BE2C (cell line): ENCODE measurements at regions not wholly inside any gene's neighbourhood (a gene's known extent, or its start where the extent isn't known, plus 50 kb on each side); places are given as distances from the start of the nearest gene placed in this dataset.

Source experiments
- DNase-seq: peaks from one replicate; pipeline ENCODE4 v3.0.0-alpha.2; 2020
- H3K27me3 ChIP-seq: fragments of 250-450 bp; sonication (Bioruptor Pico); 2 replicates; pipeline ENCODE4 v1.5.1; 2020; ENCODE audit warnings: mild to moderate bottlenecking
- H3K36me3 ChIP-seq: fragments of 250-450 bp; sonication (Bioruptor Pico); 2 replicates; pipeline ENCODE4 v1.5.1; 2020; ENCODE audit warnings: mild to moderate bottlenecking
- H3K4me1 ChIP-seq: fragments of 250-450 bp; sonication (Bioruptor Pico); 2 replicates; pipeline ENCODE4 v1.5.1; 2020
- H3K4me3 ChIP-seq: 2 replicates; pipeline ENCODE4 v1.5.1; 2011; ENCODE audit warnings: low read depth, low read length
- H3K9me3 ChIP-seq: fragments of 250-450 bp; sonication (Bioruptor Pico); 2 replicates; pipeline ENCODE4 v1.5.1; 2020
- CTCF ChIP-seq: IDR thresholded peaks from 2 replicates; pipeline ENCODE4 v1.5.1; 2012; ENCODE audit warnings: mild to moderate bottlenecking, low read depth, low read length

DNA sequence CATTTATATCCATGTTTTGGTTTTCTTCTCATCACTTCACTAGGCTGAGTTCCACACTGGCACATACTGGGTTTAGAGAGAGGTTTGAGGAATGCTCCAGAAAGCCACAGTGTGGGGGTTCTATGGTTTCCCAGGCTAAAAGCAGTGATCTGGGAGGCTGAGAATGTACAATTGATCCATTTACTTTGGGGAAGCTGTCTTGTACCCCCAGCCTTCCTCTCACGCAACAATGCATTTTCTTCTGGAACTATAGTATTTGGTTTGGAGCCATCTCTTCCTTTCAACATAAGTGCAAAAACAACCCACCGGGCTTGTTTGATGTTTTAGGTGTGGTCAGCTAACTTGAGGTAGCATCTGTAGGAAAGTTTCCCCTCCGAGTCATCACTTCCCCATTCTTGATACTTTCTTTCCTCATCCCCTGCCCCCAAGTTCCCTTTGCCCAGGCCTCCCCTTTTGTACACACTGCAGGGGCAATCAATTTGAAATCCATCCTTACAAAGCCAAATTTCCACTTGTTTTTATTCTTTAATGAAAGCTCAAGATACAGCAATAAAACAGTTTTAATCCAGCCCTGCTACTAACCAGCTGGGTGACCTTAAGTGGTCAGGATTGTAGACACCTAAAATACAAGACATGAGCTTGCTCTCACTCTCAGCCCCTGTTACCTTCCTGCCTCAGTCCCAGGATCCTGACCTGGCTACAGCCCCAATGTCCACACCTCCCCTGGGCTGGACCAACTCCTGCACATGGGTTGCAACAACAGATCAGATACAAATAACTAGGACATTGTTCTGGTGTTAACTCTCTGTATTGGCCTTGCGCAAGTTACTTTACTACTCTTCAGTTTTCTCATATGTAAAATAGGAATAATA is 109.2 kb downstream of the FHDC1 start:
- TF ChIP-seq CTCF = no peak
- DNase-seq = no peak
- H3K4me1 ChIP-seq = no peaks in the 10 kb centered on the region
- no peaks in the 10 kb centered on the region for H3K27me3 ChIP-seq
- H3K9me3 ChIP-seq = no peaks in the 10 kb centered on the region
- no peaks in the 10 kb centered on the region for H3K36me3 ChIP-seq
- H3K4me3 ChIP-seq = no peak overlapping the region

GRCh38 chr4:153058671-153059060 is 122.5 kb downstream of the FHDC1 start:
- Histone ChIP-seq H3K4me1 (no peaks in the 10 kb centered on the region), H3K4me3 (no peak overlapping the region), H3K36me3 (no peaks in the 10 kb centered on the region), H3K9me3 (no peaks in the 10 kb centered on the region), H3K27me3 (peaks cover 13% of the 10 kb centered on the region)
- no peak for DNase-seq
- TF ChIP-seq CTCF = no peak

DNA sequence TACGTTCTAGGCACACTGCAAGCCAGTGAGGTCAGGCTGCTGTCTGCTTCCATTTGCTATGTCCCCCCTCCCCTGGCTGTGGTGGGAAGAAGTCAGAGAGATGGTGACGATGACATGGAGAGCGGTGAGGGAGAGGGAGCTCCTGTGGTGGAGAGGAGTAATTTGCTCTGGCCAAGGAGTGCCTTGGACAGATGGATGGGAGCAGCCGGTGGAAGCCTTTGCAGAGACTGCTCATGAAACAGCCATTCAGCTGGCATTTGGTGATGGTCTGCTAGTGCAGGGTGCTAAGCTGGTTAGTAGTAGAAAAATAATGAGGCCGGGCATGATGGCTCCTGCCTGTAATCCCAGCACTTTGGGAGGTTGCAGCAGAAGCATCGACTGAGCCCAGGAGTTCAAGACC is 124.1 kb downstream of the FHDC1 start:
- H3K36me3 ChIP-seq = no peaks in the 10 kb centered on the region
- no peaks in the 10 kb centered on the region for H3K4me1 ChIP-seq
- no peak overlapping the region for H3K4me3 ChIP-seq
- no peak for TF ChIP-seq CTCF
- H3K9me3 ChIP-seq = no peaks in the 10 kb centered on the region
- H3K27me3 ChIP-seq = peaks cover 4% of the 10 kb centered on the region
- DNase-seq = no peak

- no peaks in the 10 kb centered on the region for H3K27me3 ChIP-seq
- no peak for TF ChIP-seq CTCF
- H3K36me3 ChIP-seq = no peaks in the 10 kb centered on the region
- no peaks in the 10 kb centered on the region for H3K9me3 ChIP-seq
- no peaks in the 10 kb centered on the region for H3K4me1 ChIP-seq
- no peak overlapping the region for H3K4me3 ChIP-seq
- no peak for DNase-seq
These were observed 125.8 kb downstream of the FHDC1 start for GRCh38 chr4:153061971-153062370.

DNA sequence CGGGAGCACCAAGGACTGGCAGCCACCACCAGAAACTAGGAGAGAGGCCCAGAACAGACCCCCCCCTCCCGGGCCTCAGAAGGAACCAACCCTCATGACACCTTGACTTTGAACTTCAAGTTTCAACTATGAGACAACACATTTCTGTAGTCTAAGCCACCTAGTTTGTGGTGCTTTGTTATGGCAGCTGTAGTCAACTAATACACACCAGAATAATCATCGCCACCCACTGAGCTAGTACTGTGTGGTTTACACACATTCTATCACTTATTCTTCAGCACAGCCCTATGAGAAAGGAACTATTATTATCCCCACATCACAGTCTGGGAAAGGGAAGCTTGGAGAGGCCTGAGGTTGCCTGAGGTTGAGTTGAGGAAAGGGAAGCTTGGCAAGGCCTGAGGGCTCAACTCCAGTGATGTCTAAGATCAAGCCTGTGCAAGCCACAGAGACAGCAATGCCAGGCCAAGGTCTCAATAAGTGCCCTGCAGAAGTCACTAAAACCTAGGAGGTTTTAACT is 126.6 kb downstream of the FHDC1 start:
- DNase-seq = no peak
- H3K36me3 ChIP-seq = no peaks in the 10 kb centered on the region
- no peak overlapping the region for H3K4me3 ChIP-seq
- H3K4me1 ChIP-seq = no peaks in the 10 kb centered on the region
- no peaks in the 10 kb centered on the region for H3K9me3 ChIP-seq
- no peak for TF ChIP-seq CTCF
- H3K27me3 ChIP-seq = no peaks in the 10 kb centered on the region

- no peak overlapping the region for H3K4me3 ChIP-seq
- no peaks in the 10 kb centered on the region for H3K4me1 ChIP-seq
- H3K27me3 ChIP-seq = no peaks in the 10 kb centered on the region
- no peak for TF ChIP-seq CTCF
- no peak for DNase-seq
- no peaks in the 10 kb centered on the region for H3K9me3 ChIP-seq
- no peaks in the 10 kb centered on the region for H3K36me3 ChIP-seq
These were observed 127.4 kb downstream of the FHDC1 start for GRCh38 chr4:153063490-153063889.
